HG03103 (cell line): ENCODE measurements at regions not wholly inside any gene's neighbourhood (a gene's known extent, or its start where the extent isn't known, plus 50 kb on each side); places are given as distances from the start of the nearest gene placed in this dataset.

Source experiments
- ATAC-seq: cut with Tn5 transposase; IDR thresholded peaks from one replicate; pipeline ENCODE4 v1.9.1; 2021; ENCODE audit warnings: low read depth; ENCODE audit not compliant: unreplicated experiment

GRCh38 chr20:50398471-50398820, 111.7 kb upstream of the PTPN1 start:
- no peak for ATAC-seq

DNA sequence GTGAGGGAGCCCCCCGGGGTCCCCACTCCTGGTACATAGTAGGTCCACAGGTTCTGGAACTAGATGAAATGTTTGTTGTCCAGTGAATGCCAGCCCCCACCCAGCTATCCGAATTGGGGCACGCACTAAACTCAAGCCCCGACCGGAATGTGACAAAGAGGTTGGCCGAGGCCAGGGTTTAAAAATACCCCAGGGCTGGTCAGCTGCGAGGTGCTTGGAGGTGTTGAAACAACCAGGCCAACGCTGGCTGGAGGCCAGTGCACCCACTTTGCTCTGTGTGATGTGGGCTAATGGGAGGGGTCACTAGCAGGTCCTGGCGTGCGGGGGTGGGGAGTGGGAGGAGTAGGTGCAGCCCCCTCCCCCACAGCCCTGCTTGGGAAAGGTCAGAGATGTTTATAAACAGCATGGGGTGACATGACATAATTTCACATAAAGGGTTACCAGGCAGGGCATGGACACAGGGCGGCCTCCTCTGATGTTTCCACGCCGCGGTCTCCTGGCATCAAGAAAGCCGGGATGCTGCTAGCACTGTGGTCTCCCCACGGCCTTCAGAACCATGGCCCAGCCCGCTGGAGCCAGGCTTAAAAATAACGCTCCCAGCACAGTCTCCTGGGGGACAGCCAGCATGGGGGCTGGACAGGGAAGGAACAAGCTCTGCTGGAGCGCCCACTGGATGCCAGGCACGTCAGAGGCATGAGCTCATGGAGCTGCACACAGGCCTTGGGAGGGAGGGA, 111.2 kb upstream of the PTPN1 start:
- ATAC-seq = no peak

- ATAC-seq = no peak
Measured at GRCh38 chr20:50399555-50399916, 110.6 kb upstream of the PTPN1 start.

GRCh38 chr20:50399917-50400704, 110.1 kb upstream of the PTPN1 start:
- no peak for ATAC-seq

- ATAC-seq = no peak
Measured at GRCh38 chr20:50400705-50401586, 109.2 kb upstream of the PTPN1 start.

GRCh38 chr20:50401587-50402418, 108.4 kb upstream of the PTPN1 start:
- ATAC-seq = no peak

- ATAC-seq = no peak
Measured at GRCh38 chr20:50403565-50404418, 106.4 kb upstream of the PTPN1 start.

GRCh38 chr20:50404419-50405234, 105.6 kb upstream of the PTPN1 start:
- ATAC-seq = no peak

- no peak for ATAC-seq
Measured at GRCh38 chr20:50405235-50405914, 104.8 kb upstream of the PTPN1 start.

DNA sequence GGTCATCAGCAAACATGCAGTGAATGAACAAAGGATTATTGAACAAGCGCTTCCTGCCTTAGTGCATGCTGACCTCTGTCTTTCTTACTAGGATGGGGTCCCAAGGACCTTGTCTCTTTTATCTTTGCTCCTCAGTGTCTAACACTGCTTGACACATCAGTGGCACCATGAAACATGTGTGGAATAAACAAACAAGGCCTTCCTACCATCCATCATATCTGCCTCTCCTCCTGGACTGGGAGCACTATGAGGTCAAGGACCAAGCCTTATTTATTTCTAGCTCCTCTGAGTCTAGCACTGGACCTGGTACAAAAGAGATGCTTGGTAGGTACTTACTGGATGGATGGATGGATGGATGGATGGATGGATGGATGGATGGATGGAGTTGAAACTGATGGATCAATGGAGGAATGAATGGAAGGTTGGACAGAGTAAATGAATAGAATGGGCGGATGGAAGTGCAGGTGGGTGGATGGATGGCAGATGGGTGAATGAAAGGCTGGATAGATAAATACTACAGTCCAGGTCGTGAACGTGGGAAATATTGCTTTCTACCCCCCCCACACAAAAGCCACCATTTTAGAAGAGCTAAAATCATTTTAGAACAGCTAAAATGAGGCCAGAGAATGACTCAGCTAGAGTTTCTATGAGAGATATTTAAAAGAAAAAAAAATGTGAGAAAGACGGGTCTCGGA, 104.1 kb upstream of the PTPN1 start:
- ATAC-seq = no peak

GRCh38 chr20:50406610-50407136, 103.5 kb upstream of the PTPN1 start:
- ATAC-seq = no peak

- no peak for ATAC-seq
Measured at GRCh38 chr20:50408526-50409364, 101.4 kb upstream of the PTPN1 start.

GRCh38 chr20:50409495-50409894, 100.7 kb upstream of the PTPN1 start:
- ATAC-seq = no peak

DNA sequence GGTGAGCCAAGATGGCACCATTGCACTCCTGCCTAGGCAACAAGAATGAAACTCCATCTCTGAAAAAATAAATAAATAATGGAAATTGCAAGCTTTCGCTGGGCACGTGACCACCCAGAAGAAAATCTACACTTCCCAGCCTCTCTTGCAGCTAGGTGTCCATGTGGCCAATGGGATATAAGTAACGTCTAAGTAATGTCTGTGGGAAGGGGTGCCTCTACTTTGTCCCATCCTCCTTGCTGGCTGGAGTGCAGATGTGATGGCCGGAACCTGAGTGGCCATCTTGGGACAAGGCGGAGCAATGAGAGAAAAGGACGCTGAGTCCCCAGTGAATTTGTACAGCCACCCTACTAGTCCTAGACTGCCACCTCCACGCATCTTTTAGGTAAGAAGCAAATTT, 99.8 kb upstream of the PTPN1 start:
- ATAC-seq = no peak

GRCh38 chr20:50412069-50412468, 98.1 kb upstream of the PTPN1 start:
- ATAC-seq = no peak

GRCh38 chr20:50412499-50412898, 97.7 kb upstream of the PTPN1 start:
- ATAC-seq = no peak
